HUES48 (cell line): ENCODE measurements at regions not wholly inside any gene's neighbourhood (a gene's known extent, or its start where the extent isn't known, plus 50 kb on each side); places are given as distances from the start of the nearest gene placed in this dataset.

ENCODE experiments used
- H3K27ac ChIP-seq: one replicate; pipeline ENCODE4 v1.7.0; 2013; ENCODE audit warnings: low read depth, low read length, inconsistent platforms
- H3K27me3 ChIP-seq: 2 replicates; pipeline ENCODE4 v1.6.1; 2013; ENCODE audit warnings: mild to moderate bottlenecking, low read length; ENCODE audit not compliant: control insufficient read depth, insufficient read depth
- H3K36me3 ChIP-seq: 2 replicates; pipeline ENCODE4 v1.6.1; 2013; ENCODE audit warnings: low read length; ENCODE audit not compliant: control insufficient read depth, insufficient read depth
- H3K4me1 ChIP-seq: 2 replicates; pipeline ENCODE4 v1.6.1; 2013; ENCODE audit warnings: mild to moderate bottlenecking, low read length; ENCODE audit not compliant: control insufficient read depth, insufficient read depth
- H3K4me3 ChIP-seq: 2 replicates; pipeline ENCODE4 v1.5.1; 2013; ENCODE audit warnings: mild to moderate bottlenecking, low read depth, low read length
- H3K9ac ChIP-seq: 2 replicates; pipeline ENCODE4 v1.6.1; 2013; ENCODE audit warnings: mild to moderate bottlenecking, low read depth, low read length, moderate library complexity
- H3K9me3 ChIP-seq: 2 replicates; pipeline ENCODE4 v1.6.1; 2013; ENCODE audit warnings: low read length; ENCODE audit not compliant: control insufficient read depth, insufficient read depth

GRCh38 chr16:85983606-85984230 lies 84.8 kb downstream of the IRF8 start:
- Histone ChIP-seq H3K4me1 (no peaks in the 10 kb centered on the region), H3K9ac (no peak overlapping the region), H3K27ac (no peak overlapping the region), H3K27me3 (no peaks in the 10 kb centered on the region), H3K36me3 (no peaks in the 10 kb centered on the region), H3K4me3 (no peak overlapping the region), H3K9me3 (no peaks in the 10 kb centered on the region)

GRCh38 chr16:85984231-85984880 lies 85.4 kb downstream of the IRF8 start:
- H3K4me3 ChIP-seq, result no peak overlapping the region
- H3K9me3 ChIP-seq, result no peaks in the 10 kb centered on the region
- H3K4me1 ChIP-seq, result no peaks in the 10 kb centered on the region
- H3K36me3 ChIP-seq, result no peaks in the 10 kb centered on the region
- H3K9ac ChIP-seq, result no peak overlapping the region
- H3K27ac ChIP-seq, result no peak overlapping the region
- H3K27me3 ChIP-seq, result no peaks in the 10 kb centered on the region

DNA sequence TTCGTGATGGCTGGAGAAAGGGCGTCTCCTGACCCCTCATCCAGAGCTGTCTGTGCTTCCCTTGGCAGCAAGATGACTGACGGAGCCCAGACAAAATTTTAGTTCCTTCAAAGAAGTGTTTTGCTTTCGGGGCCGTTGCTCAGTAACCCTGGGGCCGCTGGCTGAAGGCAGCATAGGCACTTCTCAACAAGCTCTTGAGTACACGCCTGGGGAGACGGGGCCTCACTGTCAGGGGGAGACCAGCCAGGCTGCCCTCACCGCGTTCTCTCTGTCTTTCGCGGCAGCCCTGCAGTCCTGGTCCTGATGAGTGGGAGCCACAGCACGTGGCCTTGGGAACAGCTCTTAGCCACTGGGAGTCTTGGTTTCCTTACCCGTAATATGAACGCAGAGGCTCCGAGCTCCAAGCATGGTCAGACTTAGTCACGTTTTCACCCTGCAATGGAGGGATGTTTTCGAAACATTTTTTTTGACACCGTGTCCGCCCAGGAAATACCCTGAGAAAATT lies 86.0 kb downstream of the IRF8 start:
- Histone ChIP-seq H3K4me3 (no peak overlapping the region), H3K9ac (no peak overlapping the region), H3K36me3 (no peaks in the 10 kb centered on the region), H3K9me3 (no peaks in the 10 kb centered on the region), H3K4me1 (no peaks in the 10 kb centered on the region), H3K27me3 (no peaks in the 10 kb centered on the region), H3K27ac (no peak overlapping the region)

DNA sequence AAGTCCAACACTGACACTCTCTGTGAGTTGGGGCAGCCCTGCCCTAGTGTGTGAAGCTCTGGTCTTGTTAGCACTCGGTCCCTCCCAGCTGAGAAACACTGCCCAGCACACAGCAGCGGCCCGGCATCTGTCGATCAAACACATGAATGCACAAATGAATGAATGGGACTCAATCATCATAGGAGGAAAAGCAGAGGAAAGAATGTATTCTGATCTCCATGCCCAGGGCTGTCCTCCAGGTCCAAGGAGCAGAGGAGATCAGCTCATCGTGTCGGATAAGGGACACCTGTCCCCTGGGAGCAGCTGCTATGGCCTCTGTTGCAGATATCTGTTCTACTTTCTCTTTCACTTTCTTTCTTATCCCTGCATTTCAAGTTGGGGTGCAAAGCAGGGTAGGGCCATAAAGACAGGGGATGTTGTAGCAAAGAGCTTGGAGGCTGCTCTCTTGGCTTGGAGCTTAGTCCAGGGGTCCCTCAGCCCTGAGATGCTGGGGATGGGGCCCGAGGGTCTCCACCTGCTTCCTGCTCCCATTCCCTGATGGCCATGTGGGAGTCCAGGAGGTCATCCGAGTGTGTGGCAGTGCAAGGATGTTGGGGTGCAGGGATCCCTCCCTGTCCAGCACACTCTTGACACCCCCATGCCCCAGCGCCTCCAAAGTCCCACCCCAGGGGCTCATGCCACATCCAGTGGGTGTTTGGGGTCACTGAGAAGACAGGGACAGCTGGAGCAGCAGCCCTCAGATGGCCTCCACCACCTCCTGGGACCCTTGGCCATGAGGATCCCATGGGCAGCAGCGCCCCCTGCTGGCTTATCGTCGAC lies 88.2 kb downstream of the IRF8 start:
- H3K27ac ChIP-seq, result no peak overlapping the region
- H3K27me3 ChIP-seq, result no peaks in the 10 kb centered on the region
- no peaks in the 10 kb centered on the region for H3K4me1 ChIP-seq
- H3K9me3 ChIP-seq, result no peaks in the 10 kb centered on the region
- no peaks in the 10 kb centered on the region for H3K36me3 ChIP-seq
- H3K4me3 ChIP-seq, result no peak overlapping the region
- H3K9ac ChIP-seq, result no peak overlapping the region

DNA sequence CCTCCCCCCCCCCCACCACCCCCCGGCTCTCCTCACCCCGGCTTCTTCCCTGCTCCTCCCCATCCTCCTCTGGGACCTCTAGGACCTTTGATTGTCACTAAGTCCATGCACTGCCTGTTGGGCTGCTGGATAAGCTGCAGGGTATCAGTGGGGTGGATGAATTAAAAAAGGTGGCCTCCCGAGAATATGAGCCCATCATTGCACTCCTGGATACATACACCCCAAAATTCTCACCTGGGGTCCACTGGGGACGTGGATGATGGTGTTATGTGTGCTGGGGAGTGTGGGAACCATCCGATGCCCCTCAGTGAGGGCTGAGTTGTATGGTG lies 88.8 kb downstream of the IRF8 start:
- no peak overlapping the region for H3K4me3 ChIP-seq
- H3K9me3 ChIP-seq, result no peaks in the 10 kb centered on the region
- no peaks in the 10 kb centered on the region for H3K36me3 ChIP-seq
- no peaks in the 10 kb centered on the region for H3K27me3 ChIP-seq
- H3K4me1 ChIP-seq, result no peaks in the 10 kb centered on the region
- no peak overlapping the region for H3K27ac ChIP-seq
- no peak overlapping the region for H3K9ac ChIP-seq

GRCh38 chr16:85988306-85988705 lies 89.3 kb downstream of the IRF8 start:
- no peaks in the 10 kb centered on the region for H3K4me1 ChIP-seq
- no peaks in the 10 kb centered on the region for H3K27me3 ChIP-seq
- H3K36me3 ChIP-seq, result no peaks in the 10 kb centered on the region
- no peak overlapping the region for H3K27ac ChIP-seq
- H3K4me3 ChIP-seq, result no peak overlapping the region
- H3K9ac ChIP-seq, result no peak overlapping the region
- no peaks in the 10 kb centered on the region for H3K9me3 ChIP-seq

DNA sequence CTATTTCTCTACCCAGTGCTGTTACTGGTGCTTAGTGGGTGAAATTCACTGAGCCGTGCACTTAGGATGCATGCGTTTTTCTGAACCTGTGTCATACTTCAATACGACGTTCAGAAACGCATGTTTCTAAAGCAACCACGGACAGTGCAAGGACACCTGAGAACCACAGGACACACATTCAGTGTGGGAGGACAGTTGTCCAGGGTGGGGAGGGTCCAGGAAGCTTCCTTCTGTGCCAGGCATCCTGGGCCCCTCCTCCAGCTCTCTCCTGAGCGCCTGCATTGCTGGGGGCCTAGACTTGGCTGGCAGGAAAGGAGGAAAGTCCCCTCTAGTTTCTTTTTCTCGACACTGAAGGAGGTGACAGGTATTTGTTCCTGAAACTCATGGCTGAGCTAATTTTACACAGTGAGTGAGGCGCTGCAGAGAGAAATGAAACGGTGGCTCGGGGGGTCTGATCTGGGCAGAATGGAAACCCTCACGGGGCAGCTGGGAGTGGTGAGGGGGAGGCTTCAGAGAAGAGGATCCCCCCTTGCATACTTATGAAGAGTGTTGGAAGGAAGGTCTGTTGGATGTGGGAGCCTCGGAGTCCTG lies 89.9 kb downstream of the IRF8 start:
- no peak overlapping the region for H3K9ac ChIP-seq

GRCh38 chr16:85989376-85989775 lies 90.4 kb downstream of the IRF8 start:
- H3K4me3 ChIP-seq, result no peak overlapping the region
- no peak overlapping the region for H3K9ac ChIP-seq
- no peaks in the 10 kb centered on the region for H3K27me3 ChIP-seq
- H3K9me3 ChIP-seq, result no peaks in the 10 kb centered on the region
- H3K27ac ChIP-seq, result no peak overlapping the region
- no peaks in the 10 kb centered on the region for H3K36me3 ChIP-seq
- H3K4me1 ChIP-seq, result no peaks in the 10 kb centered on the region

More for the DNA sequence above, 89.9 kb downstream of the IRF8 start:
- H3K4me3 ChIP-seq, result no peak overlapping the region
- H3K36me3 ChIP-seq, result no peaks in the 10 kb centered on the region
- no peak overlapping the region for H3K27ac ChIP-seq
- no peaks in the 10 kb centered on the region for H3K9me3 ChIP-seq
- no peaks in the 10 kb centered on the region for H3K4me1 ChIP-seq
- H3K27me3 ChIP-seq, result no peaks in the 10 kb centered on the region

DNA sequence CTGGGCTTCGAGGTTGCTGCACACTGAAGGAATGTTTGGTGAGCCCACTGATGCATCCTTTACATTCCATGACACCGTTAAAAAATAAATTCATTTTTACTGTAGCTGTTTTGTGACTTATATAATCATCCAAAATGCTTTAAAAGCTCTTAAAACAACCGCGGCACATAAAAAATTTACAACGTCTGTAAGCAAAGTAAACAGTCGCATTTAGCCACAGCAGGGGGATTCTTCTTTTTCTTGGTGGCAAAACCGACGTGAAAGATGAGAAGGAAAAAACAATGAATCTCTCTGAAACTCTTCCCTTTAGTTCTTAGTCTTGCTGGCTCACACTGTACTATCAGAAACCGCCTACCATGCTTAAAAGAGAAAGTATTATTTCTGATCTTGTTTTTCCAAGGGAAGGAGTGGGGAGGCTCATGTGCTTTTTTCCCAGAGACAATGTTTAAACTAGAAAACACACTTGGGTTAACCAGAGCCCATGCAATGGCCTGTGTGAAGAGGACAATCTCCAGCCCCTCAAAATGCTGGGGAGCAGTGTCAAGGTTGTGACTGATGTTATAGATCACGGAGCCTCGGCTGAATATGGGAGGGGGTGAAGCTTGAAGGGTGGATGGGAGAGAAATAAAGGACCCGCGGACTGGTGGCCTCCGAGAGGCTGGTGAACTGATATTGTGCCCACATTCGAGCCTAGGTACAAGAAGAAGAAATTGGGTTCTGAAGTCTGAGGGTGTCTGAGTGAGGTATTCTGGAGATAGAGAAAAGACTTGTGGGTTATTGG lies 91.1 kb downstream of the IRF8 start:
- H3K4me1 ChIP-seq, result no peaks in the 10 kb centered on the region

DNA sequence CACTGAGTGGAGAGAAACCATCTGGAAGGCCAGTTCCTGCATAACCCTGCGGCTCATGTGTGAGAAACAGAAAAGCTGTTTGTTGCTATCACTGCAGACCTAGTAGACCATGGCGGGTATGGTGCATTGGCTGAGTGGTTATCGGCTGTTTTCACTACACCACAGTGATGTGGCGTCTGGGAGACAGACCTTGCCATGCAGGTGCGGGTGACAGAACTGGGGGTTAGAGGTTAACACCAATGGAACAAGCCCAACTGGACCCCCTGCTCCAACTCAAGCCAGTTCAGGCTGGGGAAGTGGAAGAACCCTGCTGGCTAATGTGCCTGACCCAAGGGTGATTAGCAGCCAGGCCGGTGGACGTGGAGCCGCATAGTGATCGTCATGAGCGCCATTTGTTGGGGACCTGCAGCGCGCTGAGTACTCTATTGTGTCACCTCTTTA lies 91.9 kb downstream of the IRF8 start:
- no peaks in the 10 kb centered on the region for H3K4me1 ChIP-seq
- no peak overlapping the region for H3K27ac ChIP-seq
- H3K27me3 ChIP-seq, result no peaks in the 10 kb centered on the region
- no peak overlapping the region for H3K4me3 ChIP-seq
- no peaks in the 10 kb centered on the region for H3K36me3 ChIP-seq
- H3K9ac ChIP-seq, result no peak overlapping the region
- H3K9me3 ChIP-seq, result no peaks in the 10 kb centered on the region

More for the DNA sequence above, 91.1 kb downstream of the IRF8 start:
- Histone ChIP-seq H3K27ac (no peak overlapping the region), H3K27me3 (no peaks in the 10 kb centered on the region), H3K4me3 (no peak overlapping the region), H3K9ac (no peak overlapping the region), H3K36me3 (no peaks in the 10 kb centered on the region), H3K9me3 (no peaks in the 10 kb centered on the region)
